DOHH2 (cell line): ENCODE measurements at regions not wholly inside any gene's neighbourhood (a gene's known extent, or its start where the extent isn't known, plus 50 kb on each side); places are given as distances from the start of the nearest gene placed in this dataset.
A peak's percentile ranks its signal among the peaks of the same experiment; 100 is the strongest.

Experiments
- H3F3A ChIP-seq: fragments of 200-600 bp; sonication (generic), shearing (Covaris generic); 2 replicates; pipeline ENCODE4 v1.6.0; 2016; ENCODE audit warnings: antibody characterized with exemption, mild to moderate bottlenecking; ENCODE audit not compliant: control insufficient read depth, insufficient read depth
- H3K27ac ChIP-seq: fragments of 200-600 bp; sonication (generic); 2 replicates; pipeline ENCODE4 v1.5.1; 2014; ENCODE audit warnings: low read depth, mild to moderate bottlenecking, low read length, moderate library complexity
- H3K27me3 ChIP-seq: fragments of 200-600 bp; sonication (generic); 2 replicates; pipeline ENCODE4 v1.6.1; 2014; ENCODE audit warnings: mild to moderate bottlenecking, low read length, mixed read lengths; ENCODE audit not compliant: control insufficient read depth
- H3K36me3 ChIP-seq: fragments of 200-600 bp; sonication (generic); 2 replicates; pipeline ENCODE4 v1.6.1; 2014; ENCODE audit warnings: mild to moderate bottlenecking, low read length, moderate library complexity, mixed read lengths; ENCODE audit not compliant: control insufficient read depth
- H3K4me1 ChIP-seq: fragments of 200-600 bp; sonication (generic); 2 replicates; pipeline ENCODE4 v1.6.1; 2014; ENCODE audit warnings: mild to moderate bottlenecking, low read length, mixed read lengths; ENCODE audit not compliant: control insufficient read depth
- H3K4me2 ChIP-seq: fragments of 200-600 bp; sonication (generic); 2 replicates; pipeline ENCODE4 v1.6.0; 2014; ENCODE audit warnings: mild to moderate bottlenecking, low read length, moderate library complexity
- H3K4me3 ChIP-seq: fragments of 200-600 bp; sonication (generic); 2 replicates; pipeline ENCODE4 v1.5.1; 2014; ENCODE audit warnings: mild to moderate bottlenecking, low read length, mixed read lengths
- H3K79me2 ChIP-seq: fragments of 200-600 bp; sonication (generic); 2 replicates; pipeline ENCODE4 v1.6.1; 2014; ENCODE audit warnings: mild to moderate bottlenecking, low read length, mixed read lengths; ENCODE audit not compliant: control insufficient read depth
- H3K9me2 ChIP-seq: fragments of 200-600 bp; sonication (generic); replicated peaks from 2 replicates; pipeline ENCODE4 v1.6.1; 2014; ENCODE audit warnings: mild to moderate bottlenecking, low read length, mixed read lengths; ENCODE audit not compliant: control insufficient read depth
- H3K9me3 ChIP-seq: fragments of 200-600 bp; sonication (generic); 2 replicates; pipeline ENCODE4 v1.6.1; 2014; ENCODE audit warnings: antibody characterized with exemption, low read length, mixed read lengths; ENCODE audit not compliant: control insufficient read depth, insufficient read depth
- H4K20me1 ChIP-seq: fragments of 200-600 bp; sonication (generic); 2 replicates; pipeline ENCODE4 v1.6.0; 2014; ENCODE audit warnings: low read depth, mild to moderate bottlenecking, antibody characterized with exemption, low read length, moderate library complexity; ENCODE audit not compliant: control insufficient read depth, insufficient read depth
- CTCF ChIP-seq: fragments of 200-600 bp; sonication (generic); IDR thresholded peaks from one replicate; pipeline ENCODE4 v1.5.1; 2014; ENCODE audit warnings: antibody characterized with exemption, mild to moderate bottlenecking, low read depth, low read length; ENCODE audit not compliant: poor library complexity, severe bottlenecking
- EZH2phosphoT487 ChIP-seq: fragments of 200-600 bp; sonication (generic); IDR thresholded peaks from 2 replicates; pipeline ENCODE4 v1.6.1; 2017; ENCODE audit warnings: borderline replicate concordance, mild to moderate bottlenecking, antibody characterized with exemption, low read length, moderate library complexity, mixed read lengths

- Histone ChIP-seq H3K4me3 (no peak overlapping the region), H3K9me2 (no peaks in the 10 kb centered on the region), H3K4me1 (no peaks in the 10 kb centered on the region), H3K27ac (no peak overlapping the region), H4K20me1 (no peaks in the 10 kb centered on the region), H3K79me2 (no peaks in the 10 kb centered on the region), H3K4me2 (no peak overlapping the region), H3K27me3 (peaks cover 9% of the 10 kb centered on the region; the same call in 1 of the 2 replicates), H3F3A (no peaks in the 10 kb centered on the region), H3K36me3 (no peaks in the 10 kb centered on the region), H3K9me3 (no peaks in the 10 kb centered on the region)
- peak; percentile 58 for TF ChIP-seq CTCF
- TF ChIP-seq EZH2phosphoT487, result no peak
Measured at GRCh38 chr15:62782071-62782841, 260.3 kb upstream of the TPM1 start.

GRCh38 chr15:62782896-62783295 lies 259.7 kb upstream of the TPM1 start:
- Histone ChIP-seq H3K4me1 (no peaks in the 10 kb centered on the region), H3K9me3 (no peaks in the 10 kb centered on the region), H3K79me2 (no peaks in the 10 kb centered on the region), H3K27ac (no peak overlapping the region), H3K4me2 (no peak overlapping the region), H3F3A (no peaks in the 10 kb centered on the region), H3K27me3 (peaks cover 9% of the 10 kb centered on the region; the same call in 1 of the 2 replicates), H3K36me3 (no peaks in the 10 kb centered on the region), H3K4me3 (no peak overlapping the region), H4K20me1 (no peaks in the 10 kb centered on the region), H3K9me2 (no peaks in the 10 kb centered on the region)
- TF ChIP-seq EZH2phosphoT487, result no peak
- no peak for TF ChIP-seq CTCF

- H3K27ac ChIP-seq, result no peak overlapping the region
- no peak for TF ChIP-seq CTCF
- TF ChIP-seq EZH2phosphoT487, result no peak
Measured at GRCh38 chr15:62783303-62783957, 259.1 kb upstream of the TPM1 start.

More at GRCh38 chr15:62783303-62783957, 259.1 kb upstream of the TPM1 start:
- Histone ChIP-seq H3K4me2 (no peak overlapping the region), H3K36me3 (no peaks in the 10 kb centered on the region), H3F3A (no peaks in the 10 kb centered on the region), H3K9me3 (no peaks in the 10 kb centered on the region), H3K79me2 (no peaks in the 10 kb centered on the region), H3K27me3 (peaks cover 9% of the 10 kb centered on the region; the same call in 1 of the 2 replicates), H3K4me3 (no peak overlapping the region), H4K20me1 (no peaks in the 10 kb centered on the region), H3K9me2 (no peaks in the 10 kb centered on the region), H3K4me1 (no peaks in the 10 kb centered on the region)
